Stimulated activated effector memory CD8-positive, alpha-beta T cell treated with anti-CD3 and anti-CD28 coated beads, Interleukin-12 subunit alpha, Interleukin-12 subunit beta, amount 100 ng/mL, for 72 hours (primary cell): ENCODE measurements at regions not wholly inside any gene's neighbourhood (a gene's known extent, or its start where the extent isn't known, plus 50 kb on each side); places are given as distances from the start of the nearest gene placed in this dataset.

Experiments used
- ATAC-seq: fragments of 150-1000 bp; cut with Tn5 transposase; 2 replicates; pipeline ENCODE4 v1.10.0; 2021
- DNase-seq, 2 donors: peaks; one replicate each; pipeline ENCODE4 v3.0.0; 2021 to 2022; ENCODE audit warnings: low spot score in 2 of 2
- H3K27ac Mint-ChIP-seq: one replicate; pipeline ENCODE4 v1.8.0; 2022; ENCODE audit warnings: mild to moderate bottlenecking, mixed read lengths
- H3K36me3 Mint-ChIP-seq: one replicate; pipeline ENCODE4 v1.8.0; 2022; ENCODE audit warnings: mild to moderate bottlenecking, mixed read lengths
- H3K4me1 Mint-ChIP-seq: one replicate; pipeline ENCODE4 v1.8.0; 2022; ENCODE audit warnings: mixed read lengths
- H3K4me3 Mint-ChIP-seq: one replicate; pipeline ENCODE4 v1.8.0; 2022; ENCODE audit warnings: mild to moderate bottlenecking, mixed read lengths
- H3K9me3 Mint-ChIP-seq: one replicate; pipeline ENCODE4 v1.8.0; 2022; ENCODE audit warnings: mixed read lengths

- H3K9me3 Mint-ChIP-seq, result no peaks in the 10 kb centered on the region
- no peaks in the 10 kb centered on the region for H3K4me1 Mint-ChIP-seq
- no peak for DNase-seq
- H3K4me3 Mint-ChIP-seq, result no peak overlapping the region
- H3K27ac Mint-ChIP-seq, result no peak overlapping the region
- no peak for ATAC-seq
- H3K36me3 Mint-ChIP-seq, result no peaks in the 10 kb centered on the region
Observed at GRCh38 chr2:200013906-200014305, 58.5 kb downstream of the MAIP1 start.

DNA sequence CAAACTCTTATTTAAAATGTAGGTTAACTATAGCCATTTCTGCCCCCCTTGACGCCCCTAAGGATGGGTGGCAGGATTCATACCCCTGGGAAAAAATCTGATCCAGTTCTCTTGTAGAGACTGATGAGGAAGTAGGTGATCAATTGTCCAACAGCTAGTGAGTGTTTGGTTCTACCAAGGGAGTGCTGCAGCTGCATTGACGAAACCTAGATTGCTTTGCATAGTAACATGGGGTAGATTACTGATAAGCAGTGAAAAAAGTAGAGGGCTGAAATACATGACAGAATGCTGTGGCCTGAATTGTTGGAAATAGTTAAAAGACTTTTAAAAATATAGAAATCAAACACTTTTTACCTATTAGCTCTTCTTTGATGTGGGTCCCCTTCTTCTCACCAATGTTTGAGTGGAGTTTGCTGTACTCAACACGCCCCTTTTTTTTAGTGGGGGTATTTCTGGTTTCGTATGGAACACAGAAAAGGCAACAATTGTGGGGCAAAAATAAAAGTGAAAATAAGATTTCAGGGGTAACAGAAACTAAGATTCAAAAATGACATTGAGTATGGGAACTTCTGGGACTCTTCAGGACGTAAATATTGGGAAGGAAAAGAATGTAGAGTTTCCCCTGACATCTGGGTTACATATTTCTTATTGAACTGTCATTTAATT is 66.2 kb downstream of the MAIP1 start:
- Mint-ChIP-seq H3K9me3 (no peaks in the 10 kb centered on the region), H3K27ac (no peak overlapping the region), H3K36me3 (no peaks in the 10 kb centered on the region), H3K4me1 (no peaks in the 10 kb centered on the region), H3K4me3 (no peak overlapping the region)
- DNase-seq, result no peak
- ATAC-seq, result no peak

DNA sequence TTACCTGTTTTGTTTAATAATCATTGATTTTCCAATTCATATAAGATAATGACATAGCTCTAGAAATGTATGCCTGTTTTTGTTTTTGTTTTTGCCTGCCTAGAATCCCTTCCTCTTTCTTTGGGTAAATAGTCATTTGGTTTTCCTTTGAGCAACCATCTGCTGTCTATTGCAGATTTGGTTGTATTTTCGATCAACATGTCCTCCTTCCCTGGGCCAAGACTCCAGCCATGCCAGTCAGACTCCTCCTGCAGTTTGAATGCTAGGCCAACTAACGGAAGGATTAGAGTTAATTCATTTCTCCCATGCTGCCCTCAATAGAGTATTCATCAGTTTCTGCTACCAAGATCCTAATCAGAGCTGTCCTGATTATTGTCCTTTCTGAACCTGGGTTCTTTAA is 67.1 kb downstream of the MAIP1 start:
- Mint-ChIP-seq H3K4me3 (no peak overlapping the region), H3K27ac (no peak overlapping the region), H3K9me3 (no peaks in the 10 kb centered on the region), H3K36me3 (no peaks in the 10 kb centered on the region), H3K4me1 (no peaks in the 10 kb centered on the region)
- ATAC-seq (no peak), DNase-seq (no peak)

DNA sequence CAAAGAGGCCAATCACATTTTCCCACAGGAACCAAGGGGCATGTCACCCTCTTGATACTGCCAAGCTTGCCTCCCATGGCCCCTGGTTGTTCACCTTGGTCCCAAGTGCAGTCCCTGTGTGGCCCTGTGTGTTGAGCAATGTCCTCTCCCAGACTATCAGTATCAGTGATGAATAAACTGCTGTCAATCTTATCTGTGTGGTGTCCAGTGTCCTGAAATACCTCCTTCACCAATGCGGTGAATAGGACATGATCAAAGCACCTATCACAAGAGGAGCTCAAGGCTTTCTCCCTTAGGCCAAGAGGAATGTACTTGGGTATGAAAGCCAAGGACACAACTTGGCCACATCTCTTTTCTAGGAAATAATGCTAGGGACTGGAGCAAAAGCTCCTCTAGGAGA is 68.2 kb downstream of the MAIP1 start:
- DNase-seq (no peak), ATAC-seq (no peak)
- H3K9me3 Mint-ChIP-seq, result no peaks in the 10 kb centered on the region
- H3K36me3 Mint-ChIP-seq, result no peaks in the 10 kb centered on the region
- H3K4me3 Mint-ChIP-seq, result no peak overlapping the region
- no peak overlapping the region for H3K27ac Mint-ChIP-seq
- H3K4me1 Mint-ChIP-seq, result no peaks in the 10 kb centered on the region

DNA sequence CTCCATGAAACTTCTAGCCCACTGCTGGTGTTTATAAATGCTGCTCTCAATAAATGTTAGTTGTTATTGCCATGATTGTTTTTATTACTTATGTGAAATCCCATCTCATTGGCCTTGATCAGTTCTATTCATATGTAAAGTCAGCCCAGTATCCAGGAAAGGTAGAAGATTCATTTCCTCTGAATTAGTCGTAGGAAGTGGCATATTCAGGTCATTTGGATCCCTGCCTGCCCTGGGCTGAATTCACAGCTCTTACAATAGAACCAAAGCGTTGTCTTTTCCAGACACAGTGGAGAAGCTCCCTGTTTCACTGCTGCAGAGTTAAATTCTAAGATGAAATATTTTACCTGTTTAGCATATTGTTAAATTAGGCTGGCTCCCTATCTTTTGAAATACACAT is 70.3 kb downstream of the MAIP1 start:
- DNase-seq (no peak), ATAC-seq (no peak)
- Mint-ChIP-seq H3K9me3 (no peaks in the 10 kb centered on the region), H3K4me1 (no peaks in the 10 kb centered on the region), H3K27ac (no peak overlapping the region), H3K4me3 (no peak overlapping the region), H3K36me3 (no peaks in the 10 kb centered on the region)

DNA sequence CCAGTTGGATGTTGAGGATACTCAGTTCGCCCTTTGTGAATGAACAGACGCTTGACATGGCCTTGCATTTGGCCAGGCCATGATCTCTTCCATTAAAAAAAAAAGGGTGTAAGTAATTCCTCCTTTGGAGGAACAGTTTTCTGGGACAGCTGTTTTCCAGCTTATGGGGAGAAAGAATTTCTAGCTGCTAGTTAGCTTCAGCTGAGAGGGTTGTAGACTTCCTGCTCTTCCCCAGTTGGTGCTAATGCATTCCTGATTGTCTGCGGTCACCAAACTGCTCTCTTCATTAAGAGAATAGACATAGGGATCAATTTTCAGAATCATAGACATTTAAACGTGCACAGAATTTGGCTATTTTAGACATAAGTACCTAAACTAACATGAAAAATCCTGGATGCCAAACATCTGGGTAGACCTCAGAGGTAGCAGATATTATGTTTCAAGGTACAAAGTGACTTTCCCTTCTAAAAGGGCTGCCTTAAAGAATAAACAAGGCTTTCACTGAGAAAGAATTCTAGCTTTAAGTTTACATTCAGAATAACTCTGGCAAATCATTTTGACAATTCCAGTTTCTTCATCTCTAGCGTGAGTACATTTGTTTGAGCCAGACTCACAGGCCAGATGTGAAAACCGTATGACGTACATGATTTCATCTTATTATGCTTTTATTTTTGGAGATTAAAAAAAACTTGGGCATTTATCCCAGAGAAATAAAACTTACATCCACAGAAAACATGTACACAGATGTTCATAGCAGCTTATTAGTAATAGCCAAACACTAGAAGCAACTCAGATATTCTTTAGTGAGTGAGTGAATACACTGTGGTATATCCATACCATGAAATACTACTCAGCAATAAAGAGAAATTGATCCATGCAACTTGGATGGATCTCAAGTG is 71.2 kb downstream of the MAIP1 start:
- Mint-ChIP-seq H3K4me3 (no peak overlapping the region), H3K9me3 (no peaks in the 10 kb centered on the region), H3K36me3 (no peaks in the 10 kb centered on the region), H3K4me1 (no peaks in the 10 kb centered on the region), H3K27ac (no peak overlapping the region)
- ATAC-seq (no peak), DNase-seq (no peak)

GRCh38 chr2:200028998-200029397 is 73.6 kb downstream of the MAIP1 start:
- no peak for DNase-seq

GRCh38 chr2:200032895-200033294 is 77.5 kb downstream of the MAIP1 start:
- no peak for DNase-seq
- Mint-ChIP-seq H3K36me3 (no peaks in the 10 kb centered on the region), H3K4me3 (no peak overlapping the region), H3K27ac (no peak overlapping the region), H3K4me1 (no peaks in the 10 kb centered on the region), H3K9me3 (no peaks in the 10 kb centered on the region)
- ATAC-seq, result no peak

More at GRCh38 chr2:200028998-200029397, 73.6 kb downstream of the MAIP1 start:
- Mint-ChIP-seq H3K4me1 (no peaks in the 10 kb centered on the region), H3K27ac (no peak overlapping the region), H3K36me3 (no peaks in the 10 kb centered on the region), H3K9me3 (no peaks in the 10 kb centered on the region), H3K4me3 (no peak overlapping the region)
- ATAC-seq, result no peak

GRCh38 chr2:200033929-200034328 is 78.5 kb downstream of the MAIP1 start:
- Mint-ChIP-seq H3K4me1 (no peaks in the 10 kb centered on the region), H3K27ac (no peak overlapping the region), H3K4me3 (no peak overlapping the region), H3K9me3 (no peaks in the 10 kb centered on the region), H3K36me3 (no peaks in the 10 kb centered on the region)
- DNase-seq (no peak), ATAC-seq (no peak)

DNA sequence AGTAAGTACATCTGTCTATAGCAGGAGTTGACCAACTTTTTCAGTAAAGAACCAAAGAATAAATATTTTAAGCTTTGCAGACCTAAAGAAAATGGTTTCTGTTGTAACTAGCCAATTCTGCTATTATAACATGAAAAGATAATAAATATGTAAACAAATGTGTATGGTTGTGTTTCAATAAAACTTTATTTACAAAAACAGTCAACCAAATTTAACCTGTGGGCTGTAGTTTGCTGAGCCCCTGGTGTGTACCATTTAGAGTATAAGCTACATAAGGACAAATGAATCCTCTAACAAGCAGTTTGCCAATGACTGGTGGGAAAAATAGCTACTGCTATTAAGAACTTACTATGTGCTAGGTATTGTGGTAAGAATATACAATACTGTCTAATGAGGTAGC is 79.4 kb downstream of the MAIP1 start:
- Mint-ChIP-seq H3K9me3 (no peaks in the 10 kb centered on the region), H3K4me3 (no peak overlapping the region), H3K27ac (no peak overlapping the region), H3K36me3 (no peaks in the 10 kb centered on the region), H3K4me1 (no peaks in the 10 kb centered on the region)
- ATAC-seq, result no peak
- no peak for DNase-seq

DNA sequence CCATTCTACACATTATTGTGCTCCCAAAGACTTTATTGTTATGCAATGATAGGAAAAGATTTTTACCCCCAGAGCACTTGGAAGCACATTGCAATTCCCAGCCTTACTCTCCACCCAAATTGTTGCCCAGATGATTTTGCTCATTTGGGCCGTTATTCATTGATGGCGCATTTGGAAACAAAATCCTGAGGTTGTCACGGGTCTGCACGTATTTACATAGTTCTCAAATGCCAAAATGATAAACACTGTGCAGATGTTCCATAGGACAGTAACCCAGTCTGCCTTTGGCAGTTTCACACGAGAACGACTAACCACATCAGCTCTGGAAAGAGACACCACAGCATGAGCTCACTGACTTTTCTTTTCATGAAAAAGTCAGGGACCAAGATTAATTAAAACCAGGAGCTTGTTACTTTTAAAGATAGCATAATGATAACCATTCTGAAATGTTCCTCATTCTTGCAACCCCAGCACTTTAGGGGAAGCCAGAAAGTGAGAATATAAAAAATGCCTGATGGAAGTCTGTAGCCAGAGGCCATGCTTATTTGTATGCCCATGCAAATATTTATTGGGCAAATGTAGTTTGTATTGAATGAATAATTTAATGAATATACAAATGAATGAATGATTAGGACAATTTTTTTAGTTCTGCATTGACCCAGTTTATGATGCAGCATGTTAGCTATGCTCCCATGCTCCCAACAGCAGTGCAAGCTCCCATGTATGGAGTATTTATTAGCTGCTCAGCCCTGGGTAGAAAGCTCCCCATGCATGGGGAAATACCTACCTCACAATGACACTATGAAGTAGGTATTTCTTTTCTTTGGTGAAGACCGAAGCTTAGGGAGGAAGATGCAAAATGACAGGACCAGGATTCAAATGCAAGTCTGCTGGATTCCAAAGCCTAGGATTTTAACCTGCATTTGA is 84.6 kb downstream of the MAIP1 start:
- Mint-ChIP-seq H3K27ac (no peak overlapping the region), H3K36me3 (no peaks in the 10 kb centered on the region), H3K4me1 (no peaks in the 10 kb centered on the region), H3K4me3 (no peak overlapping the region), H3K9me3 (peaks cover 4% of the 10 kb centered on the region)
- DNase-seq (no peak), ATAC-seq (no peak)

DNA sequence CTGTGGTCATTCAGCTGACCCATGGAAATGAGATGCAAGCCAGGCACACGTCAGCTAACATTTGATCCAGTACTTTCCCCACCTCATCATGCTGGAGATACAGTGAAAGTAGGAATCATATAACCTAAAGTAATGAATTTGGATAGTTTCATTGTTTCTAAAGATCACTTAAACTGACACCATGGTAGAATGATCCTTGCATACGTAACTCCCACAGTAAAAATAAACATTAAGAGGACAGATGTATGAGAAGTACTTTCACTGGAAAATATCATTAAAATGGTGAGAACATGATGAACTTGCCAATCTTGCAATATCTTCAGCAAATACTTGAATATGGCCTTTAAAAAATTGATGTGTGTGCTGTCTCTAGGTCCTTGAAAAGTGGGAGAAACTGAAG is 85.4 kb downstream of the MAIP1 start:
- no peak for ATAC-seq
- no peak for DNase-seq
- H3K27ac Mint-ChIP-seq, result no peak overlapping the region
- H3K36me3 Mint-ChIP-seq, result no peaks in the 10 kb centered on the region
- H3K4me1 Mint-ChIP-seq, result no peaks in the 10 kb centered on the region
- no peak overlapping the region for H3K4me3 Mint-ChIP-seq
- peaks cover 6% of the 10 kb centered on the region for H3K9me3 Mint-ChIP-seq

- Mint-ChIP-seq H3K4me1 (no peaks in the 10 kb centered on the region), H3K9me3 (peaks cover 6% of the 10 kb centered on the region), H3K27ac (no peak overlapping the region), H3K4me3 (no peak overlapping the region), H3K36me3 (no peaks in the 10 kb centered on the region)
- DNase-seq (no peak), ATAC-seq (no peak)
Observed at GRCh38 chr2:200041639-200042038, 86.3 kb downstream of the MAIP1 start.

GRCh38 chr2:200042102-200042735 is 86.8 kb downstream of the MAIP1 start:
- Mint-ChIP-seq H3K4me3 (no peak overlapping the region), H3K27ac (no peak overlapping the region), H3K9me3 (peaks cover 9% of the 10 kb centered on the region), H3K36me3 (no peaks in the 10 kb centered on the region), H3K4me1 (no peaks in the 10 kb centered on the region)
- ATAC-seq (no peak), DNase-seq (no peak)

GRCh38 chr2:200042944-200043343 is 87.6 kb downstream of the MAIP1 start:
- no peaks in the 10 kb centered on the region for H3K36me3 Mint-ChIP-seq

More at GRCh38 chr2:200042944-200043343, 87.6 kb downstream of the MAIP1 start:
- H3K27ac Mint-ChIP-seq, result no peak overlapping the region
- no peak overlapping the region for H3K4me3 Mint-ChIP-seq
- peaks cover 9% of the 10 kb centered on the region for H3K9me3 Mint-ChIP-seq
- no peaks in the 10 kb centered on the region for H3K4me1 Mint-ChIP-seq
- DNase-seq (no peak), ATAC-seq (no peak)
